CD4-positive, alpha-beta T cell (primary cell): ENCODE measurements at regions not wholly inside any gene's neighbourhood (a gene's known extent, or its start where the extent isn't known, plus 50 kb on each side); places are given as distances from the start of the nearest gene placed in this dataset.
"Not testable (repeated sequence)": the region's sequence is repeated elsewhere in the genome, so short reads cannot be mapped to it uniquely, and the experiment has no call there.

ENCODE experiments used
- ATAC-seq: fragments of 200-7000 bp; cut with Tn5 transposase; one replicate; pipeline ENCODE4 v1.10.0; 2022; ENCODE audit warnings: mild to moderate bottlenecking; ENCODE audit not compliant: poor library complexity
- CTCF ChIA-PET: fragments of 350-600 bp; sonication (Branson Sonifier 250); formaldehyde crosslinking; loops from one replicate; lab custom pipeline; 2021; ENCODE audit warnings: antibody characterized with exemption, inconsistent platforms; lab: Charles Lee
- POLR2A ChIA-PET: fragments of 350-600 bp; sonication (Branson Sonifier 250); formaldehyde crosslinking; loops from one replicate; lab custom pipeline; 2021; ENCODE audit warnings: antibody characterized with exemption, inconsistent platforms; lab: Charles Lee
- DNase-seq, 14 experiments: peaks; one replicate each; pipeline ENCODE4 v3.0.0-alpha.2; 2013 to 2020; ENCODE audit warnings: mixed read lengths in 2 of 14
- H3K27ac ChIP-seq, 2 donors: one replicate each; pipeline versions ENCODE4 v1.5.1 to v1.7.0; 2013; ENCODE audit warnings: low read length in 2 of 2, low read depth in 1 of 2, mild to moderate bottlenecking in 1 of 2
- H3K27me3 ChIP-seq, 2 experiments: 1 replicate in 1 of 2; 2 replicates in 1 of 2; pipeline versions ENCODE4 v1.6.1 to v1.7.0; 2013; ENCODE audit warnings: low read length in 2 of 2, control low read depth in 1 of 2, mild to moderate bottlenecking in 1 of 2, moderate library complexity in 1 of 2; ENCODE audit not compliant: insufficient read depth in 2 of 2, control insufficient read depth in 1 of 2
- H3K36me3 ChIP-seq: one replicate; pipeline ENCODE4 v1.6.1; 2013; ENCODE audit warnings: low read length, control low read depth; ENCODE audit not compliant: insufficient read depth
- H3K4me1 ChIP-seq: one replicate; pipeline ENCODE4 v1.6.1; 2013; ENCODE audit warnings: low read length, control low read depth; ENCODE audit not compliant: insufficient read depth
- H3K4me3 ChIP-seq: one replicate; pipeline ENCODE4 v1.5.1; 2013; ENCODE audit warnings: mild to moderate bottlenecking, low read length, moderate library complexity
- H3K9me3 ChIP-seq, 2 experiments: 1 replicate in 1 of 2; 2 replicates in 1 of 2; pipeline versions ENCODE4 v1.6.1 to v1.7.0; 2013; ENCODE audit warnings: low read length in 2 of 2, mild to moderate bottlenecking in 2 of 2, control low read depth in 1 of 2, moderate library complexity in 1 of 2; ENCODE audit not compliant: control insufficient read depth in 1 of 2, insufficient read depth in 1 of 2
- H3K27ac Mint-ChIP-seq: one replicate; pipeline ENCODE4 v1.8.0; 2020; ENCODE audit warnings: mixed read lengths
- H3K27me3 Mint-ChIP-seq: one replicate; pipeline ENCODE4 v1.8.0; 2021; ENCODE audit warnings: mixed read lengths
- H3K36me3 Mint-ChIP-seq: one replicate; pipeline ENCODE4 v1.8.0; 2021; ENCODE audit warnings: low read depth, mixed read lengths
- H3K4me1 Mint-ChIP-seq: one replicate; pipeline ENCODE4 v1.8.0; 2021; ENCODE audit warnings: low read depth, mixed read lengths
- H3K4me3 Mint-ChIP-seq: one replicate; pipeline ENCODE4 v1.8.0; 2020; ENCODE audit warnings: mild to moderate bottlenecking, mixed read lengths
- H3K9me3 Mint-ChIP-seq: one replicate; pipeline ENCODE4 v1.8.0; 2020; ENCODE audit warnings: mixed read lengths
- intact Hi-C, 2 experiments: fragments of 100-400 bp; cut with DNase I in 1 of 2; cut with micrococcal nuclease in 1 of 2; formaldehyde crosslinking; loops; one replicate each; pipeline versions ENCODE4 v1.15.1 to v1.9.0; 2023 to 2025; cut with DNase I, micrococcal nuclease
- TF ChIP-seq, protein P1 (sequence below): fragments of 200-600 bp; IDR thresholded peaks from one replicate; pipeline ENCODE4 v1.8.0; 2022; ENCODE audit warnings: antibody characterized with exemption, mild to moderate bottlenecking

DNA sequence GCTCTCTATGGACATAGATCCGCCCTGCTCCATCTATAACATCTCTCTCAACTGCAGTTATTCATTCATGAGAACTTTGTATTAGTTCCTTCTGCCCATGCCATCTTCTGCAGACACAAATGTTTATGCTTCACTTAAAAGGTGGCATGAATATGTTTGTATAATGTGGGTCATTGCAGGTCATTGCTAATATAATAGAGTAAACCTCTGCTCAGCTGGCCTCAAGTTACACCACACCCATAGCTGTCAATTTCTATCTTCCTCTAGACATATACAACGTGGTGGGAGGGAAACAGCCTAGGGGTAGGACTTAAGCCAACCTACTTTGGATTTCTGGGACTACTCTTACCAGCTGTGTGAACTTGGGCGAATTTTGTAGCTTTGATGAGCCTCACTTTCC lies 129.8 kb downstream of the ATXN3L start:
- TF ChIP-seq, protein P1, sequence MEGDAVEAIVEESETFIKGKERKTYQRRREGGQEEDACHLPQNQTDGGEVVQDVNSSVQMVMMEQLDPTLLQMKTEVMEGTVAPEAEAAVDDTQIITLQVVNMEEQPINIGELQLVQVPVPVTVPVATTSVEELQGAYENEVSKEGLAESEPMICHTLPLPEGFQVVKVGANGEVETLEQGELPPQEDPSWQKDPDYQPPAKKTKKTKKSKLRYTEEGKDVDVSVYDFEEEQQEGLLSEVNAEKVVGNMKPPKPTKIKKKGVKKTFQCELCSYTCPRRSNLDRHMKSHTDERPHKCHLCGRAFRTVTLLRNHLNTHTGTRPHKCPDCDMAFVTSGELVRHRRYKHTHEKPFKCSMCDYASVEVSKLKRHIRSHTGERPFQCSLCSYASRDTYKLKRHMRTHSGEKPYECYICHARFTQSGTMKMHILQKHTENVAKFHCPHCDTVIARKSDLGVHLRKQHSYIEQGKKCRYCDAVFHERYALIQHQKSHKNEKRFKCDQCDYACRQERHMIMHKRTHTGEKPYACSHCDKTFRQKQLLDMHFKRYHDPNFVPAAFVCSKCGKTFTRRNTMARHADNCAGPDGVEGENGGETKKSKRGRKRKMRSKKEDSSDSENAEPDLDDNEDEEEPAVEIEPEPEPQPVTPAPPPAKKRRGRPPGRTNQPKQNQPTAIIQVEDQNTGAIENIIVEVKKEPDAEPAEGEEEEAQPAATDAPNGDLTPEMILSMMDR, result no peak
- peaks cover 3% of the 10 kb centered on the region for H3K4me1 Mint-ChIP-seq
- no peak overlapping the region for H3K27ac Mint-ChIP-seq
- no peak overlapping the region for H3K4me3 Mint-ChIP-seq
- no peaks in the 10 kb centered on the region for H3K9me3 Mint-ChIP-seq
- Histone ChIP-seq H3K4me3 (no peak overlapping the region), H3K36me3 (no peaks in the 10 kb centered on the region), H3K4me1 (no peaks in the 10 kb centered on the region), H3K9me3 (no peaks in the 10 kb centered on the region), H3K27ac (no peak overlapping the region), H3K27me3 (no peaks in the 10 kb centered on the region)
- no peaks in the 10 kb centered on the region for H3K27me3 Mint-ChIP-seq
- no peaks in the 10 kb centered on the region for H3K36me3 Mint-ChIP-seq
- CTCF ChIA-PET, result no interaction called here
- POLR2A ChIA-PET, result no interaction called here
- intact Hi-C loops, result no loop called here
- no peak for ATAC-seq
- DNase-seq, result no peak

DNA sequence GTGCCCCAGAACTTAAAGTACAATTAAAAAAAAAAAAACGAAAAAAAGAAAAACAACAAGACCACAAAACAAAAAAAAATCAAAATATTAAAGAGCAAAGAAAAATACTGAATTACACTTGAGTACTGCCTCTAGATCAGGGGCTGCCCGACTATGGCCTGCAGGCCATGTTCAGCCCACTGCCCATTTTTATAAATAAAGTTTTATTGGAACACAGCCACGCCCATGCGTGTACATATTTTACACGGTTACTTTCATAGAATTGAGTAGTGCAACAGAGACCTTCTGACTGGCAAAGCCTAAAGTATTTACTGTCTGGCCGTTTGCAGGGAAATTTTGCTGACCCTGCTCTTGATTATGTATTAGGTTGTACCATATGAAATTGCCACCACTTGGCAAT lies 130.5 kb downstream of the ATXN3L start:
- no peak for ATAC-seq
- no peaks in the 10 kb centered on the region for H3K36me3 ChIP-seq
- intact Hi-C loops, result no loop called here
- Mint-ChIP-seq H3K27ac (no peak overlapping the region), H3K4me1 (no peaks in the 10 kb centered on the region), H3K36me3 (no peaks in the 10 kb centered on the region), H3K9me3 (no peaks in the 10 kb centered on the region), H3K27me3 (no peaks in the 10 kb centered on the region), H3K4me3 (no peak overlapping the region)
- H3K27ac ChIP-seq, result no peak overlapping the region
- no peaks in the 10 kb centered on the region for H3K9me3 ChIP-seq
- H3K27me3 ChIP-seq, result no peaks in the 10 kb centered on the region
- POLR2A ChIA-PET, result no interaction called here
- no peak overlapping the region for H3K4me3 ChIP-seq
- CTCF ChIA-PET, result no interaction called here
- H3K4me1 ChIP-seq, result no peaks in the 10 kb centered on the region
- DNase-seq, result no peak
- TF ChIP-seq, protein P1, result no peak

DNA sequence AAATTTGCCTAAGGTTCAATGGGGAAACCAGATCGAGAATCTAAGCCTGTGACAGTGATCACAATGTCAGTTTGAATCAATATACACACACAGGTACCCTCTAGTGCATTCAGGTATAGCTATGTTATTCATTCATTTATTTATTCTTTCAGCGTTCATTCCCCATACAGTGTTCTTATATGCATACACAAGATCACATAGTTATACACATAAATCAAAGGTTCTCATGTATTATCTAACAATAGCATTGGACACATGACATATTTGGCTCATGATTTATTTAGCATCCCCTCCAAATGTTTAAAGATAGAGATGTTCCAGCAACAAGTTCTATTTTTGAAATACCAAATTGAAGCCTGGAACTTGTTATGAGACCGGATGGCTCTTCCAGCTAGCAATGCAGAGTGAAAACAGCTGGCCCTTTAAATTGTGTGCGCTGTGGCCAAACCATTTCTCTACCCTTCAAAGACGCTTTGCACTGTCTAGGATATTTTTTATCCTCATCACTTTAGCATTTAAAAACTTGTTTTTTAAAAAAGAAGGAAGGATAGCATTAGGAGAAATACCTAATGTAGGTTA lies 131.0 kb downstream of the ATXN3L start:
- DNase-seq (no peak), ATAC-seq (no peak)
- ChIA-PET CTCF (interaction anchor here (0.6 kb wide), 1 partner anchor 201 kb away, joined by 4 read pairs; no protein-coding TSS in a partner anchor), POLR2A (interaction anchor here (0.6 kb wide), 1 partner anchor 65 kb away, joined by 3 read pairs; no protein-coding TSS in a partner anchor)
- H3K27me3 Mint-ChIP-seq, result no peaks in the 10 kb centered on the region
- no peaks in the 10 kb centered on the region for H3K36me3 ChIP-seq
- H3K27me3 ChIP-seq, result no peaks in the 10 kb centered on the region
- no peaks in the 10 kb centered on the region for H3K9me3 Mint-ChIP-seq
- TF ChIP-seq, protein P1, result no peak
- H3K27ac Mint-ChIP-seq, result no peak overlapping the region
- H3K4me3 Mint-ChIP-seq, result no peak overlapping the region
- H3K4me1 ChIP-seq, result no peaks in the 10 kb centered on the region
- no peaks in the 10 kb centered on the region for H3K4me1 Mint-ChIP-seq
- no peaks in the 10 kb centered on the region for H3K36me3 Mint-ChIP-seq
- H3K4me3 ChIP-seq, result no peak overlapping the region
- intact Hi-C loops, result no loop called here
- no peak overlapping the region for H3K27ac ChIP-seq
- no peaks in the 10 kb centered on the region for H3K9me3 ChIP-seq

DNA sequence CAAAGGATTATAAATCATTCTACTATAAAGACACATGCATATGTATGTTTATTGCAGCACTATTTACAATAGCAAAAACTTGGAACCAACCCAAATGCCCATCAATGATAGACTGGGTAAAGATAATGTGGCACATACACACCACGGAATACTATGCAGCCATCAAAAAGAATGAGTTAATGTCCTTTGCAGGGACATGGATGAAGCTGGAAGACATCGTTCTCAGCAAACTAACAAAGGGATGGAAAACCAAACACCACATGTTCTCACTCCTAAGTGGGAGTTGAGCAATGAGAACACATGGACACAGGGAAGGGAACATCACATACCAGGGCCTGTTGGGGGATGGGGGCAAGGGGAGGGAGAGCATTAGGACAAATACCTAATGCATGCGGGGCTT lies 133.2 kb downstream of the ATXN3L start:
- DNase-seq, CTCF ChIA-PET, POLR2A ChIA-PET, H3K27ac ChIP-seq, H3K9me3 ChIP-seq, H3K27ac Mint-ChIP-seq, H3K27me3 Mint-ChIP-seq, H3K4me1 Mint-ChIP-seq, H3K9me3 Mint-ChIP-seq, H3K4me3 ChIP-seq, ATAC-seq, H3K36me3 ChIP-seq, H3K4me3 Mint-ChIP-seq, intact Hi-C loops, H3K27me3 ChIP-seq, H3K4me1 ChIP-seq, H3K36me3 Mint-ChIP-seq: not testable (repeated sequence)
